Loucy (cell line): ENCODE measurements at regions not wholly inside any gene's neighbourhood (a gene's known extent, or its start where the extent isn't known, plus 50 kb on each side); places are given as distances from the start of the nearest gene placed in this dataset.

Experiments used
- H2AFZ ChIP-seq: fragments of 200-600 bp; sonication (generic); 2 replicates; pipeline ENCODE4 v1.6.0; 2016; ENCODE audit warnings: antibody characterized with exemption, mild to moderate bottlenecking, low read length, moderate library complexity
- H3F3A ChIP-seq: fragments of 200-600 bp; 2 replicates; pipeline ENCODE4 v1.6.0; 2016; ENCODE audit warnings: antibody characterized with exemption, low read depth, mild to moderate bottlenecking
- H3K27me3 ChIP-seq: fragments of 200-600 bp; sonication (generic); 2 replicates; pipeline ENCODE4 v1.6.1; 2014; ENCODE audit warnings: low read length, mild to moderate bottlenecking; ENCODE audit not compliant: insufficient read depth, poor library complexity, severe bottlenecking
- H3K36me3 ChIP-seq: fragments of 200-600 bp; sonication (generic); 2 replicates; pipeline ENCODE4 v1.6.1; 2016; ENCODE audit warnings: low read length; ENCODE audit not compliant: insufficient read depth
- H3K4me1 ChIP-seq: fragments of 200-600 bp; sonication (generic); 2 replicates; pipeline ENCODE4 v1.5.1; 2014; ENCODE audit warnings: low read length, mild to moderate bottlenecking; ENCODE audit not compliant: insufficient read depth, poor library complexity, severe bottlenecking
- H3K4me2 ChIP-seq: fragments of 200-600 bp; sonication (generic); 2 replicates; pipeline ENCODE4 v1.6.0; 2014; ENCODE audit warnings: antibody characterized with exemption, low read length, low read depth, mild to moderate bottlenecking; ENCODE audit not compliant: poor library complexity, severe bottlenecking
- H3K4me3 ChIP-seq: fragments of 200-600 bp; sonication (generic); 2 replicates; pipeline ENCODE4 v1.5.1; 2014; ENCODE audit warnings: low read length, mild to moderate bottlenecking, mixed read lengths; ENCODE audit not compliant: poor library complexity, severe bottlenecking
- H3K79me2 ChIP-seq: fragments of 200-600 bp; sonication (generic); 2 replicates; pipeline ENCODE4 v1.6.1; 2014; ENCODE audit warnings: low read length; ENCODE audit not compliant: insufficient read depth
- H3K9ac ChIP-seq: fragments of 200-600 bp; sonication (generic); 2 replicates; pipeline ENCODE4 v1.6.0; 2014; ENCODE audit warnings: mild to moderate bottlenecking, low read depth, low read length, moderate library complexity; ENCODE audit not compliant: poor library complexity, severe bottlenecking
- H3K9me2 ChIP-seq: fragments of 200-600 bp; sonication (generic); replicated peaks from 2 replicates; pipeline ENCODE4 v1.6.1; 2016; ENCODE audit warnings: low read depth, low read length, mixed read lengths
- H3K9me3 ChIP-seq: fragments of 200-600 bp; sonication (generic); 2 replicates; pipeline ENCODE4 v1.6.1; 2014; ENCODE audit warnings: mild to moderate bottlenecking, antibody characterized with exemption, low read length, low read depth; ENCODE audit not compliant: insufficient read depth
- H4K20me1 ChIP-seq: fragments of 200-600 bp; sonication (generic); 2 replicates; pipeline ENCODE4 v1.6.0; 2014; ENCODE audit warnings: antibody characterized with exemption, low read length, mild to moderate bottlenecking; ENCODE audit not compliant: insufficient read depth, poor library complexity, severe bottlenecking
- CTCF ChIP-seq: fragments of 200-600 bp; sonication (generic); conservative IDR thresholded peaks from 2 replicates; pipeline ENCODE4 v1.5.1; 2014; ENCODE audit warnings: mild to moderate bottlenecking, antibody characterized with exemption, low read length
- EZH2phosphoT487 ChIP-seq: fragments of 200-600 bp; IDR thresholded peaks from 2 replicates; pipeline ENCODE4 v1.6.1; 2018; ENCODE audit warnings: antibody characterized with exemption, mild to moderate bottlenecking, moderate library complexity, borderline replicate concordance

- H3K27me3 ChIP-seq: no peaks in the 10 kb centered on the region
- H3K9me3 ChIP-seq: no peaks in the 10 kb centered on the region
- TF ChIP-seq EZH2phosphoT487 (no peak), CTCF (no peak)
- H3K4me3 ChIP-seq: no peak overlapping the region
- H2AFZ ChIP-seq: no peak overlapping the region
- H3K4me2 ChIP-seq: no peak overlapping the region
- H3F3A ChIP-seq: no peaks in the 10 kb centered on the region
- no peaks in the 10 kb centered on the region for H4K20me1 ChIP-seq
- no peaks in the 10 kb centered on the region for H3K9me2 ChIP-seq
- H3K79me2 ChIP-seq: no peaks in the 10 kb centered on the region
- H3K36me3 ChIP-seq: no peaks in the 10 kb centered on the region
- no peak overlapping the region for H3K9ac ChIP-seq
- no peaks in the 10 kb centered on the region for H3K4me1 ChIP-seq
Measured at GRCh38 chr14:42353315-42353714, 746.6 kb downstream of the LRFN5 start.

- H3K36me3 ChIP-seq: no peaks in the 10 kb centered on the region
- H3K4me1 ChIP-seq: no peaks in the 10 kb centered on the region
- no peak overlapping the region for H2AFZ ChIP-seq
- H3K79me2 ChIP-seq: no peaks in the 10 kb centered on the region
- no peak overlapping the region for H3K4me3 ChIP-seq
- no peaks in the 10 kb centered on the region for H3K9me2 ChIP-seq
- no peak overlapping the region for H3K4me2 ChIP-seq
- no peaks in the 10 kb centered on the region for H3K27me3 ChIP-seq
- TF ChIP-seq CTCF: no peak
- no peak for TF ChIP-seq EZH2phosphoT487
- H3K9me3 ChIP-seq: no peaks in the 10 kb centered on the region
- H3K9ac ChIP-seq: no peak overlapping the region
- H3F3A ChIP-seq: no peaks in the 10 kb centered on the region
- no peaks in the 10 kb centered on the region for H4K20me1 ChIP-seq
Measured at GRCh38 chr14:42335918-42336317, 729.2 kb downstream of the LRFN5 start.

GRCh38 chr14:42334931-42335330 is 728.3 kb downstream of the LRFN5 start:
- no peak for TF ChIP-seq CTCF
- TF ChIP-seq EZH2phosphoT487: no peak
- H3K79me2 ChIP-seq: no peaks in the 10 kb centered on the region
- H3K36me3 ChIP-seq: no peaks in the 10 kb centered on the region
- H3K9me3 ChIP-seq: no peaks in the 10 kb centered on the region
- H3F3A ChIP-seq: no peaks in the 10 kb centered on the region
- no peak overlapping the region for H2AFZ ChIP-seq
- no peak overlapping the region for H3K4me3 ChIP-seq
- no peaks in the 10 kb centered on the region for H3K9me2 ChIP-seq
- H3K4me2 ChIP-seq: no peak overlapping the region
- no peak overlapping the region for H3K9ac ChIP-seq
- H4K20me1 ChIP-seq: no peaks in the 10 kb centered on the region
- H3K27me3 ChIP-seq: no peaks in the 10 kb centered on the region
- no peaks in the 10 kb centered on the region for H3K4me1 ChIP-seq
